SU-DHL-6 (cell line): ENCODE measurements at regions not wholly inside any gene's neighbourhood (a gene's known extent, or its start where the extent isn't known, plus 50 kb on each side); places are given as distances from the start of the nearest gene placed in this dataset.

Source experiments
- H2AFZ ChIP-seq: fragments of 200-600 bp; sonication (generic); 2 replicates; pipeline ENCODE4 v1.6.1; 2014; ENCODE audit warnings: low read depth, mild to moderate bottlenecking, moderate library complexity, mixed read lengths, antibody characterized with exemption, low read length; ENCODE audit not compliant: severe bottlenecking
- H3F3A ChIP-seq: fragments of 200-600 bp; shearing (Covaris generic); 2 replicates; pipeline ENCODE4 v1.6.0; 2016; ENCODE audit warnings: antibody characterized with exemption, mild to moderate bottlenecking; ENCODE audit not compliant: insufficient read depth
- H3K27ac ChIP-seq: fragments of 200-600 bp; sonication (generic); 2 replicates; pipeline ENCODE4 v1.5.1; 2016; ENCODE audit warnings: low read depth, mild to moderate bottlenecking, low read length, moderate library complexity, mixed read lengths
- H3K27me3 ChIP-seq: fragments of 200-600 bp; sonication (generic), shearing (Covaris generic); 2 replicates; pipeline ENCODE4 v1.6.0; 2014; ENCODE audit warnings: mild to moderate bottlenecking, low read length
- H3K36me3 ChIP-seq: fragments of 200-600 bp; sonication (generic); 2 replicates; pipeline ENCODE4 v1.6.1; 2014; ENCODE audit warnings: mild to moderate bottlenecking, low read length, mixed read lengths
- H3K4me2 ChIP-seq: fragments of 300-600, 200-600 bp; shearing (Covaris generic), sonication (generic); 2 replicates; pipeline ENCODE4 v1.6.0; 2014; ENCODE audit warnings: low read length, low read depth, mild to moderate bottlenecking; ENCODE audit not compliant: poor library complexity, severe bottlenecking
- H3K4me3 ChIP-seq: fragments of 200-600 bp; sonication (generic); 2 replicates; pipeline ENCODE4 v1.5.1; 2014; ENCODE audit warnings: antibody characterized with exemption, low read length, mild to moderate bottlenecking, mixed read lengths; ENCODE audit not compliant: insufficient read depth, poor library complexity, severe bottlenecking
- H3K79me2 ChIP-seq: fragments of 200-600 bp; sonication (generic); 2 replicates; pipeline ENCODE4 v1.6.1; 2014; ENCODE audit warnings: mild to moderate bottlenecking, low read length, moderate library complexity; ENCODE audit not compliant: insufficient read depth
- H3K9ac ChIP-seq: fragments of 200-600 bp; sonication (generic); 2 replicates; pipeline ENCODE4 v1.7.0; 2014; ENCODE audit warnings: mild to moderate bottlenecking, low read length
- H3K9me2 ChIP-seq: fragments of 200-600 bp; sonication (generic); replicated peaks from 2 replicates; pipeline ENCODE4 v1.6.1; 2014; ENCODE audit warnings: low read length; ENCODE audit not compliant: insufficient read depth
- H3K9me3 ChIP-seq: fragments of 200-600 bp; sonication (generic); 2 replicates; pipeline ENCODE4 v1.6.1; 2014; ENCODE audit warnings: low read length, mixed read lengths; ENCODE audit not compliant: insufficient read depth
- H4K20me1 ChIP-seq: fragments of 200-600 bp; sonication (generic); 2 replicates; pipeline ENCODE4 v1.6.1; 2014; ENCODE audit warnings: low read depth, mild to moderate bottlenecking, antibody characterized with exemption, low read length, moderate library complexity, mixed read lengths
- EZH2phosphoT487 ChIP-seq: fragments of 200-600 bp; sonication (generic), shearing (Covaris generic); conservative IDR thresholded peaks from 2 replicates; pipeline ENCODE4 v1.6.1; 2018; ENCODE audit warnings: mild to moderate bottlenecking, antibody characterized with exemption, low read length, moderate library complexity, mixed read lengths
- TF ChIP-seq, protein P1 (sequence below): fragments of 200-600 bp; sonication (generic); IDR thresholded peaks from one replicate; pipeline ENCODE4 v1.5.1; 2017; ENCODE audit warnings: antibody characterized with exemption, mild to moderate bottlenecking, low read length, moderate library complexity; ENCODE audit not compliant: insufficient read depth, poor library complexity, severe bottlenecking

DNA sequence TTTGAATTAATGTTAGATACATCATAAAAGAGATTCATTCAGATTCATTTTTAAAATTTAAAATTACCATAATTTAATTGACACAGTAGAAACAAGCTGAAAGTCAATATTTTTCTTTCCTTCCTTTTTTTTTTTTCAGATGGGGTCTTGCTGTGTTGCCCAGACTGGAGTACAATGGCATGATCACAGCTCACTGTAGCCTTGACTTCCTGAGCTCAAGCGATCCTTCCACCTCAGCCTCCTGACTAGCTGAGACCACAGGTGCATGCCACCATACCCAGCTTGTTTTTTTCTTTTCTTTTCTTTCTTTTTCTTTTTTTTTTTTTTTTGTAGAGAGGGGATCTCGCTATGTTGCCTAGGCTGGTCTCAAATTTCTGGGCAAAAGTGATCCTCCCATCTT, 131.6 kb upstream of the TBCA start:
- Histone ChIP-seq H4K20me1 (no peaks in the 10 kb centered on the region), H3F3A (no peaks in the 10 kb centered on the region), H3K9me2 (no peaks in the 10 kb centered on the region), H3K27ac (no peak overlapping the region), H3K9ac (no peak overlapping the region), H3K79me2 (no peaks in the 10 kb centered on the region), H3K9me3 (no peaks in the 10 kb centered on the region), H3K27me3 (no peaks in the 10 kb centered on the region), H3K36me3 (no peaks in the 10 kb centered on the region), H3K4me2 (no peak overlapping the region), H3K4me3 (no peak overlapping the region), H2AFZ (no peak overlapping the region)
- no peak for TF ChIP-seq EZH2phosphoT487
- TF ChIP-seq, protein P1, sequence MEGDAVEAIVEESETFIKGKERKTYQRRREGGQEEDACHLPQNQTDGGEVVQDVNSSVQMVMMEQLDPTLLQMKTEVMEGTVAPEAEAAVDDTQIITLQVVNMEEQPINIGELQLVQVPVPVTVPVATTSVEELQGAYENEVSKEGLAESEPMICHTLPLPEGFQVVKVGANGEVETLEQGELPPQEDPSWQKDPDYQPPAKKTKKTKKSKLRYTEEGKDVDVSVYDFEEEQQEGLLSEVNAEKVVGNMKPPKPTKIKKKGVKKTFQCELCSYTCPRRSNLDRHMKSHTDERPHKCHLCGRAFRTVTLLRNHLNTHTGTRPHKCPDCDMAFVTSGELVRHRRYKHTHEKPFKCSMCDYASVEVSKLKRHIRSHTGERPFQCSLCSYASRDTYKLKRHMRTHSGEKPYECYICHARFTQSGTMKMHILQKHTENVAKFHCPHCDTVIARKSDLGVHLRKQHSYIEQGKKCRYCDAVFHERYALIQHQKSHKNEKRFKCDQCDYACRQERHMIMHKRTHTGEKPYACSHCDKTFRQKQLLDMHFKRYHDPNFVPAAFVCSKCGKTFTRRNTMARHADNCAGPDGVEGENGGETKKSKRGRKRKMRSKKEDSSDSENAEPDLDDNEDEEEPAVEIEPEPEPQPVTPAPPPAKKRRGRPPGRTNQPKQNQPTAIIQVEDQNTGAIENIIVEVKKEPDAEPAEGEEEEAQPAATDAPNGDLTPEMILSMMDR, result no peak

DNA sequence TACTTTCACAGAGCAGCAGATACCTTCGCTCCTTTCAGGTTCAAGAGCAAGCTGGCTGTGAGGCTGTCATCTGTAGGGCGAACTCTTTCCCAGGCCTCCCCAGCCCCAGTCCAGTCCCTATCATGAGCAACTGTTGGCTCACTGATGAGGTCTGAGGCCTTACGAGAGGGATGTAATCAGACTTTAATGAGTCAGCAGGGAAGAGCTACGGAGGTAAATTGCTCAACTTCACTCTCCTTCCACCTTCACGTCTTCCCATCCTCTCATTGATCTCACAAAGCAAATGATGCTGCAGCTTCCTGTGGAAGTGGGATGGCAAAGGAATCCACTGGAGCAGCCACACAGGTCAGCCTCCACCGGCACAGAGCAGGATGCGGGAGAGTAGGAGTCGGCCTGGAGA, 130.7 kb upstream of the TBCA start:
- H3K36me3 ChIP-seq, result no peaks in the 10 kb centered on the region
- H3K9me2 ChIP-seq, result no peaks in the 10 kb centered on the region
- no peak overlapping the region for H3K4me3 ChIP-seq
- no peaks in the 10 kb centered on the region for H4K20me1 ChIP-seq
- H3K9ac ChIP-seq, result no peak overlapping the region
- H2AFZ ChIP-seq, result no peak overlapping the region
- TF ChIP-seq EZH2phosphoT487, result no peak
- TF ChIP-seq, protein P1, result no peak
- H3F3A ChIP-seq, result no peaks in the 10 kb centered on the region
- no peaks in the 10 kb centered on the region for H3K27me3 ChIP-seq
- H3K9me3 ChIP-seq, result no peaks in the 10 kb centered on the region
- H3K79me2 ChIP-seq, result no peaks in the 10 kb centered on the region
- H3K4me2 ChIP-seq, result no peak overlapping the region
- no peak overlapping the region for H3K27ac ChIP-seq

DNA sequence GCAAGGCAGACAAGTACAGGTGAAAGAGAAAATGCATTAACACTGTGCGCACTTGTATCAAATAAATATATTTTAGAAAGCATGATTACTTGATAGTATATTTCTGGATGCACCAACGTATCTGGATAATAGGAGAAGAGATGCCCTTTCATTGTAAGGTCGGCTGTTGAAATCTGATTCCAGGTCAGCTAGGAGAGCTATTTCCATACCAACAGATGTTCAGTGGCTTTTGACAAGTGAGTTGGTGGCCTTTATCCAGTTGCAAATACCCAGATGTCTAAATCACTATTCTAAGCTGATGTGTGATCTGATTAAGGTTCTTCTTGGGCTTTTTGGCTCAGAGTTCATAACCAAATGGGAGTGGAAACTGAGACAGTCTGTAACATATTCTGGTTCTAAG, 128.2 kb upstream of the TBCA start:
- H3K27ac ChIP-seq, result no peak overlapping the region
- H4K20me1 ChIP-seq, result no peaks in the 10 kb centered on the region
- no peaks in the 10 kb centered on the region for H3K9me3 ChIP-seq
- H3K4me2 ChIP-seq, result no peak overlapping the region
- H3K79me2 ChIP-seq, result no peaks in the 10 kb centered on the region
- H2AFZ ChIP-seq, result no peak overlapping the region
- H3K27me3 ChIP-seq, result no peaks in the 10 kb centered on the region
- H3K36me3 ChIP-seq, result no peaks in the 10 kb centered on the region
- no peak overlapping the region for H3K9ac ChIP-seq
- no peaks in the 10 kb centered on the region for H3K9me2 ChIP-seq
- H3K4me3 ChIP-seq, result no peak overlapping the region
- no peaks in the 10 kb centered on the region for H3F3A ChIP-seq
- no peak for TF ChIP-seq EZH2phosphoT487
- TF ChIP-seq, protein P1, result no peak

DNA sequence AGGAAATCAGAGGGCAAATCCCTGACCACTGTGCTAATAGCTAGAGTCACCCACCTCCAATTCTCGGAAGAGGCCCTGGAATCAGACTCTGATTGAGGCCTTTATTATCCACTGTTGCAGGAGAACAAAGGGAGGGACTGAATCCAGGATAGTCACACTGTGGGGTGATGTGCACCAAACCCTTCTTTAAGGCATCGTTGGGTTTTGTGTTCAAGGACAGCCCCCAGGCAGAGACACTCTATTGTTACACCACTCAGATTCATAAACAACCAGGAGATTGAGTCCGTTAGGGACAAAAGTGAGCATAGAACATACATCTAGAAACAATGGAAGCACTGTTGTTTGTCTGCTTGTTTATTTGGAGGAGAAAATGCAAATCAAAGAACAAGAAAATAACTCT, 124.6 kb upstream of the TBCA start:
- H3F3A ChIP-seq, result no peaks in the 10 kb centered on the region
- H3K9ac ChIP-seq, result no peak overlapping the region
- H3K4me3 ChIP-seq, result no peak overlapping the region
- H4K20me1 ChIP-seq, result no peaks in the 10 kb centered on the region
- H3K79me2 ChIP-seq, result no peaks in the 10 kb centered on the region
- no peaks in the 10 kb centered on the region for H3K36me3 ChIP-seq
- no peaks in the 10 kb centered on the region for H3K27me3 ChIP-seq
- no peak overlapping the region for H3K4me2 ChIP-seq
- no peaks in the 10 kb centered on the region for H3K9me2 ChIP-seq
- no peak for TF ChIP-seq EZH2phosphoT487
- TF ChIP-seq, protein P1, result no peak
- no peak overlapping the region for H3K27ac ChIP-seq
- H3K9me3 ChIP-seq, result no peaks in the 10 kb centered on the region
- H2AFZ ChIP-seq, result no peak overlapping the region
